Smooth muscle cell of the brain vasculature (primary cell): ENCODE measurements at regions not wholly inside any gene's neighbourhood (a gene's known extent, or its start where the extent isn't known, plus 50 kb on each side); places are given as distances from the start of the nearest gene placed in this dataset.

Source experiments
- DNase-seq: peaks from one replicate; pipeline ENCODE4 v3.0.0-alpha.2; 2012; ENCODE audit warnings: low read depth, low spot score

- DNase-seq = no peak
These were observed 154.5 kb upstream of the C11orf87 start for GRCh38 chr11:109267293-109268095.

- DNase-seq = no peak
These were observed 146.1 kb upstream of the C11orf87 start for GRCh38 chr11:109275931-109276330.

- no peak for DNase-seq
These were observed 136.5 kb upstream of the C11orf87 start for GRCh38 chr11:109285465-109285864.

- DNase-seq = no peak
These were observed 130.4 kb upstream of the C11orf87 start for GRCh38 chr11:109291553-109291952.

- no peak for DNase-seq
These were observed 123.1 kb upstream of the C11orf87 start for GRCh38 chr11:109298865-109299264.

GRCh38 chr11:109300211-109300610, 121.8 kb upstream of the C11orf87 start:
- DNase-seq = no peak

- no peak for DNase-seq
These were observed 119.2 kb upstream of the C11orf87 start for GRCh38 chr11:109302591-109303334.

GRCh38 chr11:109303342-109303741, 118.6 kb upstream of the C11orf87 start:
- no peak for DNase-seq

- no peak for DNase-seq
These were observed 117.8 kb upstream of the C11orf87 start for GRCh38 chr11:109304159-109304558.

- DNase-seq = no peak
These were observed 117.0 kb upstream of the C11orf87 start for GRCh38 chr11:109305009-109305408.

- DNase-seq = no peak
These were observed 115.7 kb upstream of the C11orf87 start for GRCh38 chr11:109306322-109306721.

- no peak for DNase-seq
These were observed 114.6 kb upstream of the C11orf87 start for GRCh38 chr11:109307366-109307765.

GRCh38 chr11:109308551-109308950, 113.4 kb upstream of the C11orf87 start:
- DNase-seq = no peak

GRCh38 chr11:109309153-109309552, 112.8 kb upstream of the C11orf87 start:
- DNase-seq = no peak

- DNase-seq = no peak
These were observed 104.3 kb upstream of the C11orf87 start for GRCh38 chr11:109317726-109318125.

- DNase-seq = no peak
These were observed 101.4 kb upstream of the C11orf87 start for GRCh38 chr11:109320595-109320994.

GRCh38 chr11:109326781-109327180, 95.2 kb upstream of the C11orf87 start:
- no peak for DNase-seq

- DNase-seq = no peak
These were observed 92.3 kb upstream of the C11orf87 start for GRCh38 chr11:109329716-109330115.

- DNase-seq = no peak
These were observed 83.9 kb upstream of the C11orf87 start for GRCh38 chr11:109338131-109338530.

- no peak for DNase-seq
These were observed 79.7 kb upstream of the C11orf87 start for GRCh38 chr11:109342261-109342660.

GRCh38 chr11:109343242-109343641, 78.7 kb upstream of the C11orf87 start:
- no peak for DNase-seq

GRCh38 chr11:109347304-109347703, 74.7 kb upstream of the C11orf87 start:
- no peak for DNase-seq
